PC-9 (cell line): ENCODE measurements at regions not wholly inside any gene's neighbourhood (a gene's known extent, or its start where the extent isn't known, plus 50 kb on each side); places are given as distances from the start of the nearest gene placed in this dataset.
A peak's percentile ranks its signal among the peaks of the same experiment; 100 is the strongest.

Experiments
- BruUV-seq: library from RNA; stranded (reverse); fragments of 400-500 nt; replicated peaks from 2 replicates; lab custom pipeline; 2021; lab: Mats Ljungman, UMichigan
- CTCF ChIA-PET: fragments of 300-600 bp; sonication (Branson Sonifier 250); formaldehyde crosslinking; loops from one replicate; lab custom pipeline; 2022; ENCODE audit warnings: antibody characterized with exemption; lab: Charles Lee
- POLR2A ChIA-PET: fragments of 300-600 bp; sonication (Branson Sonifier 250); formaldehyde crosslinking; loops from one replicate; lab custom pipeline; 2022; ENCODE audit warnings: antibody characterized with exemption; ENCODE audit not compliant: unreplicated experiment; lab: Charles Lee
- DNase-seq, 2 experiments: peaks; one replicate each; pipeline versions ENCODE4 v3.0.0 to v3.0.0-alpha.2; 2015 to 2022; ENCODE audit warnings: mixed read lengths in 1 of 2
- H2AFZ ChIP-seq: fragments of 200-600 bp; sonication (generic); 2 replicates; pipeline ENCODE4 v1.8.1; 2017; ENCODE audit warnings: antibody characterized with exemption
- H3F3A ChIP-seq: fragments of 200-600 bp; sonication (generic); 2 replicates; pipeline ENCODE4 v1.8.1; 2017; ENCODE audit warnings: antibody characterized with exemption, mild to moderate bottlenecking, low read depth; ENCODE audit not compliant: insufficient read depth
- H3K27ac ChIP-seq: fragments of 200-600 bp; sonication (generic); 2 replicates; pipeline ENCODE4 v1.6.1; 2016; ENCODE audit warnings: mixed run types
- H3K27me3 ChIP-seq: fragments of 200-600 bp; sonication (generic); 2 replicates; pipeline ENCODE4 v1.6.1; 2016; ENCODE audit warnings: low read depth, mixed run types; ENCODE audit not compliant: insufficient read depth
- H3K36me3 ChIP-seq: fragments of 200-600 bp; sonication (generic); 2 replicates; pipeline ENCODE4 v1.6.1; 2016; ENCODE audit warnings: low read depth, mixed run types
- H3K4me1 ChIP-seq: fragments of 200-600 bp; sonication (generic); replicated peaks from 2 replicates; pipeline ENCODE4 v1.6.1; 2016; ENCODE audit warnings: mixed run types; ENCODE audit not compliant: insufficient read depth
- H3K4me2 ChIP-seq: fragments of 200-600 bp; sonication (generic); 2 replicates; pipeline ENCODE4 v1.6.1; 2017; ENCODE audit warnings: mixed run types
- H3K4me3 ChIP-seq: fragments of 200-600 bp; sonication (generic); 2 replicates; pipeline ENCODE4 v1.6.1; 2016; ENCODE audit warnings: mixed run types
- H3K79me2 ChIP-seq: fragments of 200-600 bp; sonication (generic); 2 replicates; pipeline ENCODE4 v1.6.1; 2017; ENCODE audit warnings: low read depth, mixed run types
- H3K9me2 ChIP-seq: fragments of 200-600 bp; sonication (generic); 2 replicates; pipeline ENCODE4 v1.8.1; 2017; ENCODE audit warnings: mild to moderate bottlenecking; ENCODE audit not compliant: insufficient read depth
- H3K9me3 ChIP-seq: fragments of 200-600 bp; sonication (generic); 2 replicates; pipeline ENCODE4 v1.8.1; 2016; ENCODE audit warnings: low read depth; ENCODE audit not compliant: insufficient read depth
- H4K20me1 ChIP-seq: fragments of 200-600 bp; sonication (generic); 2 replicates; pipeline ENCODE4 v1.8.1; 2017; ENCODE audit not compliant: insufficient read depth
- EZH2 ChIP-seq: fragments of 200-600 bp; sonication (generic); IDR thresholded peaks from 2 replicates; pipeline ENCODE4 v1.8.0; 2017; ENCODE audit warnings: antibody characterized with exemption, low read depth
- intact Hi-C: fragments of 100-400 bp; cut with micrococcal nuclease; formaldehyde crosslinking; loops from one replicate; pipeline ENCODE4 v1.10.0; 2022; ENCODE audit not compliant: unreplicated experiment
- TF ChIP-seq, protein P1 (sequence below): fragments of 200-600 bp; sonication (generic); conservative IDR thresholded peaks from 2 replicates; pipeline ENCODE4 v1.6.1; 2017; ENCODE audit warnings: mixed run types, antibody characterized with exemption, mild to moderate bottlenecking, moderate library complexity

DNA sequence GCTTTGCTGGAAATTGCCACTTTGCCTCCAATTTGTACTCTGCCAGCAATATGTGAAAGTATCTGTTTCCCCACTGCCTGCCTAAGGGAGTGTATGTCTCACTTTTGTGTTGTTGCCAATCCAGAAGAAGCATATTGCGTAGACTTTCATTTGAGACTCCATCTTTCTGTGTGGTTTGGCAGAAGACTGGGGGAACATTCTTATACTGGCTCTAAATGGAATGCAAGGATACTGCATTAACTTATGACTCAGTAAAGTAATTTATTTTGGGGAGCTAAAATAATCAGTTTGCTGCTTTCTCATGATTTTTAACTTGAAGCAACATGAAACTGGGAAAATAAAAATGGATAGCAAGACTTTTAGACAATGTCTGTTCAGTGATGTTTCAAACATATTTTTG is 107.7 kb upstream of the TMPRSS2 start:
- H4K20me1 ChIP-seq: no peaks in the 10 kb centered on the region
- H3K9me2 ChIP-seq: no peaks in the 10 kb centered on the region
- peaks cover 18% of the 10 kb centered on the region for H3K79me2 ChIP-seq
- peak overlapping the region; percentile 0; the same call in 1 of the 2 replicates for H3K4me2 ChIP-seq
- peaks cover 20% of the 10 kb centered on the region; the same call in 1 of the 2 replicates for H3F3A ChIP-seq
- no TSS peak for BruUV-seq
- H3K4me1 ChIP-seq: peaks cover 59% of the 10 kb centered on the region
- no peak overlapping the region for H2AFZ ChIP-seq
- TF ChIP-seq, protein P1, sequence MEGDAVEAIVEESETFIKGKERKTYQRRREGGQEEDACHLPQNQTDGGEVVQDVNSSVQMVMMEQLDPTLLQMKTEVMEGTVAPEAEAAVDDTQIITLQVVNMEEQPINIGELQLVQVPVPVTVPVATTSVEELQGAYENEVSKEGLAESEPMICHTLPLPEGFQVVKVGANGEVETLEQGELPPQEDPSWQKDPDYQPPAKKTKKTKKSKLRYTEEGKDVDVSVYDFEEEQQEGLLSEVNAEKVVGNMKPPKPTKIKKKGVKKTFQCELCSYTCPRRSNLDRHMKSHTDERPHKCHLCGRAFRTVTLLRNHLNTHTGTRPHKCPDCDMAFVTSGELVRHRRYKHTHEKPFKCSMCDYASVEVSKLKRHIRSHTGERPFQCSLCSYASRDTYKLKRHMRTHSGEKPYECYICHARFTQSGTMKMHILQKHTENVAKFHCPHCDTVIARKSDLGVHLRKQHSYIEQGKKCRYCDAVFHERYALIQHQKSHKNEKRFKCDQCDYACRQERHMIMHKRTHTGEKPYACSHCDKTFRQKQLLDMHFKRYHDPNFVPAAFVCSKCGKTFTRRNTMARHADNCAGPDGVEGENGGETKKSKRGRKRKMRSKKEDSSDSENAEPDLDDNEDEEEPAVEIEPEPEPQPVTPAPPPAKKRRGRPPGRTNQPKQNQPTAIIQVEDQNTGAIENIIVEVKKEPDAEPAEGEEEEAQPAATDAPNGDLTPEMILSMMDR: no peak
- TF ChIP-seq EZH2: no peak
- CTCF ChIA-PET: no interaction called here
- intact Hi-C loops: no loop called here
- peak in 1 of 2 experiments; percentile 77 for DNase-seq
- POLR2A ChIA-PET: interaction anchor here (0.5 to 0.6 kb wide), 3 partner anchors 16 to 63 kb away, joined by 3 to 5 read pairs (median 4); no protein-coding TSS in a partner anchor
- H3K9me3 ChIP-seq: no peaks in the 10 kb centered on the region
- H3K4me3 ChIP-seq: no peak overlapping the region
- no peaks in the 10 kb centered on the region for H3K36me3 ChIP-seq
- H3K27ac ChIP-seq: peak overlapping the region; percentile 50
- H3K27me3 ChIP-seq: no peaks in the 10 kb centered on the region

DNA sequence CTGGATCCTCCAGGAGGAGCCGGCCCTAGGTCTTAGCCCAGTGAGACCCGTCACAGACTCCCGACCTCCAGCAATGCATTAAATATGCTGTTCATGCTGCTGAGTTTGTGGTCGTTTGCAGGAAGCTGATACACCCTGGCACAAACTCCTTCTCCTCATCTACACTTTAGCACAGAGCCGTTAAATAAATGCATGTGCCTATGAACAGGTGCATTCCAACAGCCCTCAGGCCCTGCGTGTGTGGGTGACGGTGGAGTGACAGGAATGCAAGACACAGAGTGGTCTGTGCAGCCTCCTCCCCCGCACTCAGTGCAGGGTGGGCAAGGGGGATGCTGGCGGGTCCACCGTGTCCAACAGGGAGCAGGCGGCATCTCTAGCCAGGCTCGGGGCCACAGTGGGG is 106.6 kb upstream of the TMPRSS2 start:
- H3F3A ChIP-seq: peaks cover 20% of the 10 kb centered on the region; the same call in 1 of the 2 replicates
- intact Hi-C loops: loop anchor here (5.0 kb wide), 5 partner anchors 48 to 838 kb away; no protein-coding TSS in a partner anchor
- no peak overlapping the region for H3K27ac ChIP-seq
- H3K9me3 ChIP-seq: no peaks in the 10 kb centered on the region
- POLR2A ChIA-PET: no interaction called here
- no peak overlapping the region for H3K4me3 ChIP-seq
- no peak for DNase-seq
- H2AFZ ChIP-seq: no peak overlapping the region
- no peaks in the 10 kb centered on the region for H3K27me3 ChIP-seq
- no peak for TF ChIP-seq EZH2
- TF ChIP-seq, protein P1: no peak
- BruUV-seq: no TSS peak
- CTCF ChIA-PET: interaction anchor here (0.5 kb wide), 1 partner anchor 298 kb away, joined by 3 read pairs; no protein-coding TSS in a partner anchor
- peak overlapping the region; percentile 64 for H3K4me2 ChIP-seq
- H4K20me1 ChIP-seq: no peaks in the 10 kb centered on the region
- H3K4me1 ChIP-seq: peaks cover 54% of the 10 kb centered on the region
- H3K36me3 ChIP-seq: no peaks in the 10 kb centered on the region
- H3K9me2 ChIP-seq: no peaks in the 10 kb centered on the region
- H3K79me2 ChIP-seq: peaks cover 18% of the 10 kb centered on the region

DNA sequence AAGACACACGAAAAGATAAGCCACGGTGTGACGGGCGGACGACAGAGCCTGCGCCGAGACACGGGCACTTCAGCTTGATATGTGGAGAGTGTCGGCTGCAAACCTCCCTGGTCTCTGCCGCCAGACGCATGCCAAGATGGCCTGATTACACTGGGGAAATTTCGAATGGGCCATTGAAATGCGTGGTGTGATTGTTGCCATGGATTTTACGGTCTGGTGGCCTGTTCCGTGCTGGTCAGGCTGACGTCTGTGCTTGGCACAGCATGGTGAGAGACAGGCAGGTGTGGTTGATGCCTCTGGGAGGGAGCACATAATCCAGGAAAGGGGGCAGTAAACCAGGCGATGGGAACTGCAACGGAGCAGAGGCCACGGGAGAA is 105.6 kb upstream of the TMPRSS2 start:
- Histone ChIP-seq H3K79me2 (peaks cover 18% of the 10 kb centered on the region), H3K4me1 (peaks cover 54% of the 10 kb centered on the region), H3K9me3 (no peaks in the 10 kb centered on the region), H3K4me3 (no peak overlapping the region), H3K9me2 (no peaks in the 10 kb centered on the region), H4K20me1 (no peaks in the 10 kb centered on the region), H3K4me2 (peak overlapping the region; percentile 64), H3K27ac (peak overlapping the region; percentile 86), H3K27me3 (no peaks in the 10 kb centered on the region), H3K36me3 (no peaks in the 10 kb centered on the region), H3F3A (peaks cover 20% of the 10 kb centered on the region; the same call in 1 of the 2 replicates), H2AFZ (no peak overlapping the region)
- TF ChIP-seq EZH2: no peak
- TF ChIP-seq, protein P1: no peak
- ChIA-PET CTCF (interaction anchor here (1.2 to 1.9 kb wide), 4 partner anchors 19 to 204 kb away, joined by 6 to 22 read pairs (median 12); no protein-coding TSS in a partner anchor), POLR2A (interaction anchor here (0.6 to 1.4 kb wide), 4 partner anchors 29 to 273 kb away, joined by 3 to 25 read pairs (median 5); no protein-coding TSS in a partner anchor)
- DNase-seq: no peak
- BruUV-seq: no TSS peak
- intact Hi-C loops: loop anchor here (2.0 to 5.0 kb wide), 7 partner anchors 49 to 839 kb away; no protein-coding TSS in a partner anchor
